ENCODE measurements at regions not wholly inside any gene's neighbourhood (a gene's known extent, or its start where the extent isn't known, plus 50 kb on each side); places are given as distances from the start of the nearest gene placed in this dataset.

- H3K9me3 ChIP-seq = peaks cover 0 to 10% (median 0%) of the 10 kb centered on the region in 11 donors
- H3K27ac ChIP-seq = no peak overlapping the region
- no peak overlapping the region for H3K4me3 ChIP-seq
- no peaks in the 10 kb centered on the region for H3K36me3 ChIP-seq
- peaks cover 11 to 29% (median 22%) of the 10 kb centered on the region in 9 donors for H3K4me1 ChIP-seq
- 66 to 75% methylated on average over 7 of the region's 7 CpGs for WGBS, 2 donors
- H3K27me3 ChIP-seq = no peaks in the 10 kb centered on the region
- ATAC-seq (no peak), DNase-seq (no peak)
- intact Hi-C loops (cut with DNase I) = no loop called here
- TF ChIP-seq CTCF (IDR thresholded peaks at IDR 0.05) = no peak
Observed at GRCh38 chr5:67272453-67273130, 76.0 kb upstream of the CD180 start.

- Histone ChIP-seq H3K27ac (peak overlapping the region; percentile 65 to 88 (median 77)), H3K36me3 (no peaks in the 10 kb centered on the region), H3K27me3 (no peaks in the 10 kb centered on the region), H3K4me1 (peaks cover 11 to 39% (median 29%) of the 10 kb centered on the region in 9 donors), H3K9me3 (peaks cover 0 to 5% (median 0%) of the 10 kb centered on the region in 11 donors), H3K4me3 (peak overlapping the region in 5 of 10 donors; percentile 6 to 27 (median 18))
- no peak for TF ChIP-seq CTCF (IDR thresholded peaks at IDR 0.05)
- peak; percentile 79 to 90 (median 86) for ATAC-seq
- intact Hi-C loops (cut with DNase I) = loop anchor here in 1 of 10 donors (5.0 kb wide), 1 partner anchor 369 kb away; no protein-coding TSS in a partner anchor
- peak; percentile 61 to 83 for DNase-seq
- WGBS, 2 donors = 8 to 12% methylated on average over 10 of the region's 10 CpGs
Observed at GRCh38 chr5:67268231-67269021, 71.8 kb upstream of the CD180 start.

- Histone ChIP-seq H3K9me3 (peaks cover 0 to 5% (median 0%) of the 10 kb centered on the region in 11 donors), H3K4me3 (peak overlapping the region in 1 of 10 donors; percentile 27), H3K36me3 (no peaks in the 10 kb centered on the region), H3K27ac (peak overlapping the region; percentile 65 to 88 (median 77)), H3K27me3 (no peaks in the 10 kb centered on the region), H3K4me1 (peaks cover 11 to 39% (median 29%) of the 10 kb centered on the region in 9 donors)
- ATAC-seq (peak; percentile 40 to 60 (median 44)), DNase-seq (peak; percentile 47 to 70)
- 42 to 48% methylated on average over 7 of the region's 7 CpGs for WGBS, 2 donors
- intact Hi-C loops (cut with DNase I) = loop anchor here in 1 of 10 donors (5.0 kb wide), 1 partner anchor 370 kb away; no protein-coding TSS in a partner anchor
- no peak for TF ChIP-seq CTCF (IDR thresholded peaks at IDR 0.05)
Observed at GRCh38 chr5:67267512-67268216, 71.1 kb upstream of the CD180 start.

Measured in heart right ventricle (tissue), 16 donors.